Activated CD8-positive, alpha-beta T cell treated with anti-CD3 and anti-CD28 coated beads for 36 hours (primary cell): ENCODE measurements at regions not wholly inside any gene's neighbourhood (a gene's known extent, or its start where the extent isn't known, plus 50 kb on each side); places are given as distances from the start of the nearest gene placed in this dataset.

Experiments used
- ATAC-seq: fragments of 200-7000 bp; cut with Tn5 transposase; one replicate; pipeline ENCODE4 v1.10.0; 2021; ENCODE audit warnings: mild to moderate bottlenecking, moderate library complexity
- CTCF ChIA-PET: fragments of 350-600 bp; sonication (Branson Sonifier 250); formaldehyde crosslinking; loops from one replicate; lab custom pipeline; 2021; ENCODE audit warnings: antibody characterized with exemption; lab: Charles Lee
- POLR2A ChIA-PET: fragments of 350-600 bp; sonication (Branson Sonifier 250); formaldehyde crosslinking; loops from one replicate; lab custom pipeline; 2021; ENCODE audit warnings: antibody characterized with exemption; lab: Charles Lee
- DNase-seq: peaks from one replicate; pipeline ENCODE4 v3.0.0-alpha.2; 2020
- H3K27ac Mint-ChIP-seq: one replicate; pipeline ENCODE4 v1.8.0; 2021; ENCODE audit warnings: mild to moderate bottlenecking, mixed read lengths
- H3K27me3 Mint-ChIP-seq: one replicate; pipeline ENCODE4 v1.8.0; 2021; ENCODE audit warnings: mixed read lengths
- H3K36me3 Mint-ChIP-seq: one replicate; pipeline ENCODE4 v1.8.0; 2021; ENCODE audit warnings: low read depth, mixed read lengths
- H3K4me1 Mint-ChIP-seq: one replicate; pipeline ENCODE4 v1.8.0; 2021; ENCODE audit warnings: low read depth, mixed read lengths
- H3K4me3 Mint-ChIP-seq: one replicate; pipeline ENCODE4 v1.8.0; 2021; ENCODE audit warnings: mild to moderate bottlenecking, moderate library complexity, mixed read lengths
- H3K9me3 Mint-ChIP-seq: one replicate; pipeline ENCODE4 v1.8.0; 2021; ENCODE audit warnings: mixed read lengths
- intact Hi-C: fragments of 100-400 bp; cut with micrococcal nuclease; formaldehyde crosslinking; loops from one replicate; pipeline ENCODE4 v1.10.0; 2022
- TF ChIP-seq, protein P1 (sequence below): fragments of 200-600 bp; IDR thresholded peaks from one replicate; pipeline ENCODE4 v1.8.0; 2022; ENCODE audit warnings: antibody characterized with exemption, mild to moderate bottlenecking

- no peak for DNase-seq
- no peaks in the 10 kb centered on the region for H3K9me3 Mint-ChIP-seq
- no peaks in the 10 kb centered on the region for H3K4me1 Mint-ChIP-seq
- H3K36me3 Mint-ChIP-seq, result no peaks in the 10 kb centered on the region
- H3K27ac Mint-ChIP-seq, result no peak overlapping the region
- H3K27me3 Mint-ChIP-seq, result peaks cover 8% of the 10 kb centered on the region
- POLR2A ChIA-PET, result no interaction called here
- H3K4me3 Mint-ChIP-seq, result no peak overlapping the region
- TF ChIP-seq, protein P1, sequence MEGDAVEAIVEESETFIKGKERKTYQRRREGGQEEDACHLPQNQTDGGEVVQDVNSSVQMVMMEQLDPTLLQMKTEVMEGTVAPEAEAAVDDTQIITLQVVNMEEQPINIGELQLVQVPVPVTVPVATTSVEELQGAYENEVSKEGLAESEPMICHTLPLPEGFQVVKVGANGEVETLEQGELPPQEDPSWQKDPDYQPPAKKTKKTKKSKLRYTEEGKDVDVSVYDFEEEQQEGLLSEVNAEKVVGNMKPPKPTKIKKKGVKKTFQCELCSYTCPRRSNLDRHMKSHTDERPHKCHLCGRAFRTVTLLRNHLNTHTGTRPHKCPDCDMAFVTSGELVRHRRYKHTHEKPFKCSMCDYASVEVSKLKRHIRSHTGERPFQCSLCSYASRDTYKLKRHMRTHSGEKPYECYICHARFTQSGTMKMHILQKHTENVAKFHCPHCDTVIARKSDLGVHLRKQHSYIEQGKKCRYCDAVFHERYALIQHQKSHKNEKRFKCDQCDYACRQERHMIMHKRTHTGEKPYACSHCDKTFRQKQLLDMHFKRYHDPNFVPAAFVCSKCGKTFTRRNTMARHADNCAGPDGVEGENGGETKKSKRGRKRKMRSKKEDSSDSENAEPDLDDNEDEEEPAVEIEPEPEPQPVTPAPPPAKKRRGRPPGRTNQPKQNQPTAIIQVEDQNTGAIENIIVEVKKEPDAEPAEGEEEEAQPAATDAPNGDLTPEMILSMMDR, result no peak
- intact Hi-C loops, result no loop called here
- no peak for ATAC-seq
- CTCF ChIA-PET, result interaction anchor here (0.8 kb wide), 1 partner anchor 8 kb away, joined by 3 read pairs; no protein-coding TSS in a partner anchor
These were observed 299.7 kb downstream of the CWC27 start for GRCh38 chr5:65068410-65068809.

DNA sequence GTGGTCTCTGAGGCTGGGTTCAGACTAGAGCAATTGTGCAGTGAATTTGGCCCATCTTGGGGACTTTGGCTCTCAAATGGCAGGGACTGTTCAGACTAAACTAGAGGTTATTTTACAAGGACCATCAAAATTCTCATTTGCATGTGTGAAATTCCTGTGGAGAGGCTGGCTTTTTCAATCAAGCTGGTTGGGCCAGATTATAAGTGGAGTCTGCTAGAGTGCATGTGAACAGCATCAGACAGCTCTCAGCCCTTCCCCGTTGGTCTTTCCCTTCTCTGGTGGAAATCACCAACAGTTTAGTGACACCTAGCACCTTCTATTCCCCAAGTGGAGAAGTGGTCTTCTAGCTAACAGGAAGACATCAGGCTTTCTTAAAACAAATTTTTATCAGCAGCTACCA lies 301.3 kb downstream of the CWC27 start:
- intact Hi-C loops, result no loop called here
- CTCF ChIA-PET, result no interaction called here
- no peaks in the 10 kb centered on the region for H3K36me3 Mint-ChIP-seq

GRCh38 chr5:65072850-65073249 lies 304.1 kb downstream of the CWC27 start:
- ATAC-seq, result no peak
- TF ChIP-seq, protein P1, result no peak
- POLR2A ChIA-PET, result interaction anchor here (1.0 kb wide), 1 partner anchor 20 kb away, joined by 3 read pairs; no protein-coding TSS in a partner anchor
- no peak overlapping the region for H3K27ac Mint-ChIP-seq
- DNase-seq, result no peak
- intact Hi-C loops, result no loop called here
- CTCF ChIA-PET, result interaction anchor here (0.8 to 1.6 kb wide), 2 partner anchors 35 to 408 kb away, joined by 3 to 6 read pairs; partner anchors contain the start of gene ADAMTS6
- no peaks in the 10 kb centered on the region for H3K27me3 Mint-ChIP-seq
- no peaks in the 10 kb centered on the region for H3K36me3 Mint-ChIP-seq
- no peaks in the 10 kb centered on the region for H3K9me3 Mint-ChIP-seq
- H3K4me1 Mint-ChIP-seq, result peaks cover 10% of the 10 kb centered on the region
- H3K4me3 Mint-ChIP-seq, result no peak overlapping the region

More for the DNA sequence above, 301.3 kb downstream of the CWC27 start:
- ATAC-seq (no peak), DNase-seq (no peak)
- Mint-ChIP-seq H3K4me1 (no peaks in the 10 kb centered on the region), H3K9me3 (no peaks in the 10 kb centered on the region), H3K27ac (no peak overlapping the region), H3K27me3 (peaks cover 4% of the 10 kb centered on the region), H3K4me3 (no peak overlapping the region)
- POLR2A ChIA-PET, result no interaction called here
- TF ChIP-seq, protein P1, result no peak

GRCh38 chr5:65073250-65073661 lies 304.5 kb downstream of the CWC27 start:
- ChIA-PET POLR2A (interaction anchor here (1.0 kb wide), 1 partner anchor 20 kb away, joined by 3 read pairs; no protein-coding TSS in a partner anchor), CTCF (interaction anchor here (1.6 kb wide), 1 partner anchor 35 kb away, joined by 6 read pairs; no protein-coding TSS in a partner anchor)
- DNase-seq (no peak), ATAC-seq (no peak)
- Mint-ChIP-seq H3K9me3 (no peaks in the 10 kb centered on the region), H3K27ac (no peak overlapping the region), H3K27me3 (no peaks in the 10 kb centered on the region), H3K4me3 (no peak overlapping the region), H3K36me3 (no peaks in the 10 kb centered on the region), H3K4me1 (peaks cover 10% of the 10 kb centered on the region)
- TF ChIP-seq, protein P1, result no peak
- intact Hi-C loops, result no loop called here

GRCh38 chr5:65075623-65076250 lies 307.0 kb downstream of the CWC27 start:
- POLR2A ChIA-PET, result interaction anchor here (0.7 kb wide), 1 partner anchor 406 kb away, joined by 3 read pairs; the partner anchor contains the start of gene ADAMTS6
- intact Hi-C loops, result loop anchor here (2.0 kb wide), 1 partner anchor 407 kb away; no protein-coding TSS in a partner anchor
- H3K27me3 Mint-ChIP-seq, result peaks cover 2% of the 10 kb centered on the region
- no peak for DNase-seq
- no peak overlapping the region for H3K4me3 Mint-ChIP-seq
- CTCF ChIA-PET, result interaction anchor here (0.7 to 2.3 kb wide), 8 partner anchors 8 to 440 kb away, joined by 3 to 15 read pairs (median 3); no protein-coding TSS in a partner anchor
- ATAC-seq, result no peak
- TF ChIP-seq, protein P1, result no peak
- no peaks in the 10 kb centered on the region for H3K36me3 Mint-ChIP-seq
- H3K9me3 Mint-ChIP-seq, result no peaks in the 10 kb centered on the region
- H3K4me1 Mint-ChIP-seq, result peaks cover 10% of the 10 kb centered on the region
- no peak overlapping the region for H3K27ac Mint-ChIP-seq
